ENCODE measurements at regions not wholly inside any gene's neighbourhood (a gene's known extent, or its start where the extent isn't known, plus 50 kb on each side); places are given as distances from the start of the nearest gene placed in this dataset.

GRCh38 chr3:94912656-94913055, 849.8 kb downstream of the NSUN3 start:
- H3K27me3 ChIP-seq (replicated peaks; ENCODE audit: control insufficient read depth, insufficient read depth, low read length), result no peaks in the 10 kb centered on the region
- no peak for DNase-seq (ENCODE audit: extremely low read depth, insufficient read length)
- no peaks in the 10 kb centered on the region for H3K36me3 ChIP-seq (ENCODE audit: control insufficient read depth, insufficient read depth, low read length)
- H3K4me3 ChIP-seq (replicated peaks; ENCODE audit: low read depth, low read length), result no peak overlapping the region
- TF ChIP-seq CTCF (IDR thresholded peaks at IDR 0.05; ENCODE audit: insufficient read depth, low read length, poor library complexity, severe bottlenecking), result no peak

DNA sequence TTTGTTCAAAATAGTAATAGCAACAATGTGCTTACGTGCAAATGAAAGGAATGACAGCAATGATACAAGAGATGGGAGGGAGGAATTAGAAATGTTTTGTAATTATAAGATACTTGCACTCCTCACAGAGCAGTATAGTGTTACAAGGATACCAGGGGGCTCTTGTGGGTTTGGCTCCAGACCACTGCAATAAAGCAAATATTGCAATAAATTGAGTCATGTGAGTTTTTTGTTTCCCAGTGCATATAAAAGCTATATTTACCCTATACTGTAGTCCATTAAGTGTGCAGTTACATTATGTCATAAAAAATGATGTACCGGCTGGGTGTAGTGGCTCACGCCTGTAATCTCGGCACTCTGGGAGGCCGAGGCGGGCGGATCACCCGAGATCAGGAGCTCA, 864.3 kb downstream of the NSUN3 start:
- no peak for DNase-seq (ENCODE audit: extremely low read depth, insufficient read length)
- Histone ChIP-seq H3K4me3 (replicated peaks; ENCODE audit: low read depth, low read length) (no peak overlapping the region), H3K27me3 (replicated peaks; ENCODE audit: control insufficient read depth, insufficient read depth, low read length) (no peaks in the 10 kb centered on the region), H3K36me3 (ENCODE audit: control insufficient read depth, insufficient read depth, low read length) (no peaks in the 10 kb centered on the region)
- TF ChIP-seq CTCF (IDR thresholded peaks at IDR 0.05; ENCODE audit: insufficient read depth, low read length, poor library complexity, severe bottlenecking), result no peak

DNA sequence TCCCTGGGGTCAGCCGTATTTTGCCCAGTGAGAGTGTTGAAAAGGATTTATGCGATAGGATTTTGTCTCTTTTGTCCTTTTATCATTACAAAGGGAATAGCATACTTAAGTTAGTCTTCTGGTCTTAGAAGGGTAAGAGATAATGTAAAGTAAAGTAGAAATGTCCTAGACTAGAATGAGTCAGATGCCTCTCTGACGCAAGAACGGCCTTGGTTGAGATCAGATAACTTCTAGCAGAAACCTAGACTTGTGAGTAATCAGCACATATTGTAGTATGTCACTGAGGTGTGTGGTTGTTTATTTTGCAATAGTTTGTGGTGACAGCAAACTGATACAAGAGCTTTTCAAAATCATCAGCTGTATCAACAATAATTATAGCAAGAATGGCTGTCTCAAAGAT, 866.1 kb downstream of the NSUN3 start:
- H3K27me3 ChIP-seq (replicated peaks; ENCODE audit: control insufficient read depth, insufficient read depth, low read length), result no peaks in the 10 kb centered on the region
- DNase-seq (ENCODE audit: extremely low read depth, insufficient read length), result no peak
- TF ChIP-seq CTCF (IDR thresholded peaks at IDR 0.05; ENCODE audit: insufficient read depth, low read length, poor library complexity, severe bottlenecking), result no peak
- H3K36me3 ChIP-seq (ENCODE audit: control insufficient read depth, insufficient read depth, low read length), result no peaks in the 10 kb centered on the region
- H3K4me3 ChIP-seq (replicated peaks; ENCODE audit: low read depth, low read length), result no peak overlapping the region

DNA sequence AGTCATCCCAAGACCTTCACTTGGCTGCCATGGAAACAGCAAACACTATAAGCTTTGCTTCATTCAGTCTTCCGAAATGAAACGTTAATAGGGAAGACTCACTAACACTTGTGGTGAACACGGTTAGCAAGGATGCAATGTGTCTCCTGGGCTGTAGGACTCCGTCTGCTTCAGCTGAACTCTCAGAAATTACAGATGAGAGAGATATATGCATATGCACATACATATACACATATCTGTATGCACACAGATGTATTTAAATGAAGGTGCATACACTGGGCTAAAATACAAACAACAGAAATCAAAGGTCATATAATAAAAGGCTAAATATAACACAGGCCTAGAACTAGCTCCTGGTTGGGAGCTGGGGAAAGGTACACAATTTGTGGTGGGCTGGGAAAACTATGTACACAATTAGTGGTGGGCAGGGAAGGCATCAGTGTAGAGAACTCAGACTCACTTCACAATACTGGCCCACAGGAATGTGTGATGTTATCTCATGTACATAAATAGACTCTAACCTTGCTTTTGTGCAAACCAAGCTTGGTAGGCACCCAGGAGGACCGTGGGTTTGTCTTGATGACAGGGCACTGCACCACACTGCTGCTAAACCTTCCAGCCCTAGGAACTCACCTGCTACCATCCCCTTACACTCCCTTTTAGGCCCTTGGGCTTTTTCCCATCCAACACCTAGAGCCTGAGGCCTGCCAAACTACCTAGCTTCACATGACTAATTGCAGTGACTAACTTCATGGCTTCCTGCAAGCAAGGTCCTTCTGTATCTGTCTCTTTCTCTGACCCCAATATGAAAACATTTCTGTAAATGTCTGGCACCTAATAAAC, 873.1 kb downstream of the NSUN3 start:
- no peak for DNase-seq (ENCODE audit: extremely low read depth, insufficient read length)
- TF ChIP-seq CTCF (IDR thresholded peaks at IDR 0.05; ENCODE audit: insufficient read depth, low read length, poor library complexity, severe bottlenecking), result no peak
- no peak overlapping the region for H3K4me3 ChIP-seq (replicated peaks; ENCODE audit: low read depth, low read length)
- H3K27me3 ChIP-seq (replicated peaks; ENCODE audit: control insufficient read depth, insufficient read depth, low read length), result no peaks in the 10 kb centered on the region
- no peaks in the 10 kb centered on the region for H3K36me3 ChIP-seq (ENCODE audit: control insufficient read depth, insufficient read depth, low read length)

DNA sequence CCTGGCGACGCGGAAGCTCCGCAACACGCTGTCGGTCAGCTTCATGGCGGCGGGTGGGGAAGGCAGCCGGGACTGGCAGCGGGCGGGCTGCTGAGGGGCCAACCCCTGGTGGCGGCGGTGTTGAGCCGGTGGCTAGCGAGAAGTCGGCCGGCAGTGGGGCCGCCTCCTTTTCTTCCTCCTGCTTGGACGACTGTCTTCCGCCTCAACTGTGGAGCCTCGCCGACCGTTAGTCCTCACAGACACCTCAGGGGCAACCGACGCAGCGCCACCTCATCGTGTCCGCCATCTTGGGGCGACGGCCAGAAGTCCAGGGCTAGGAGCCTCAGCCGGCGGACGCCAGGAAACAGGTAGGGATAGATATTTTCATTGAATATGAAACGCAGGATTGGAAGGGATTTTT, 875.1 kb downstream of the NSUN3 start:
- Histone ChIP-seq H3K27me3 (replicated peaks; ENCODE audit: control insufficient read depth, insufficient read depth, low read length) (no peaks in the 10 kb centered on the region), H3K4me3 (replicated peaks; ENCODE audit: low read depth, low read length) (no peak overlapping the region), H3K36me3 (ENCODE audit: control insufficient read depth, insufficient read depth, low read length) (no peaks in the 10 kb centered on the region)
- no peak for TF ChIP-seq CTCF (IDR thresholded peaks at IDR 0.05; ENCODE audit: insufficient read depth, low read length, poor library complexity, severe bottlenecking)
- DNase-seq (ENCODE audit: extremely low read depth, insufficient read length), result no peak
